ENCODE measurements at regions not wholly inside any gene's neighbourhood (a gene's known extent, or its start where the extent isn't known, plus 50 kb on each side); places are given as distances from the start of the nearest gene placed in this dataset.

- DNase-seq: no peak
Measured at GRCh38 chr18:78364388-78364960, 615.1 kb upstream of the SALL3 start.

DNA sequence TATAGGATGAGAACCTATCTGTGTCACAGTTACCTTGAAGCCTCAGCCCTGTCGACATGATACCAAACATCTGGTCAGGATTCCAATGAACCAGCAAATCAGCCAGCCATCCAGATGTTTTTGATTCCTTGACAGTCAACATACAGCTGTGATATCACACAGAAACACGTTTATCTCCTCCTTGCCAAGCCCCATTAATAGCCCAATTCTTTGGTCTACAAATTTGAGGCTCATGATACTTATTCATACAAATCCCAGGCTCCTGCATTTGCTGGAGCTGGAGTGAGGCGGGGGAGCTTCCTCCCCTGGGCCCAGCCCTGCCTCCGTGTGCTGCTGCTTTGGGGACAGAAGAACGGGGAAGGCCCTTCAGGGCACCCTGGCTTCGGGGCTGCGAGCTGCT lies 611.6 kb upstream of the SALL3 start:
- peak; percentile 38 for DNase-seq

GRCh38 chr18:78368726-78369125 lies 610.9 kb upstream of the SALL3 start:
- peak; percentile 68 for DNase-seq

DNA sequence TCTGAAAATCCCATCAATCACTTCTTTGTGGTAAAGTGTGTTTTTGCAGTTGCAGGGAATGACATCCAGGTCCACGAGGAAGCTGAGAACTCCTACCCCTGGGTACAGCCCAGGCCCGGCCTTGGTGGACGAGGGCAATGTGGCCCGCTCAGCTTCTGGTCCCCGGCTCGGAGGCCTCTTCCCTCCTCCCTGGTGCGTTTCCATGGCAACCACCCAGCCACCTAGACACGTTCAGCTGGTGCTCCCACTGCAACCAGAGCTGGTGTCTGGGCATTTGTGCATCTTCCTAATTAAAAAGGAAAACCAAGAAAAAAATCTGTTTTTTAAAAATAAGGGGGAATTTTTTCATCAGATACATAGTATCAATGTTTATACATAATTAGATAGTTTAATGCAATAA lies 603.6 kb upstream of the SALL3 start:
- no peak for DNase-seq

GRCh38 chr18:78378403-78378802 lies 601.2 kb upstream of the SALL3 start:
- no peak for DNase-seq

DNA sequence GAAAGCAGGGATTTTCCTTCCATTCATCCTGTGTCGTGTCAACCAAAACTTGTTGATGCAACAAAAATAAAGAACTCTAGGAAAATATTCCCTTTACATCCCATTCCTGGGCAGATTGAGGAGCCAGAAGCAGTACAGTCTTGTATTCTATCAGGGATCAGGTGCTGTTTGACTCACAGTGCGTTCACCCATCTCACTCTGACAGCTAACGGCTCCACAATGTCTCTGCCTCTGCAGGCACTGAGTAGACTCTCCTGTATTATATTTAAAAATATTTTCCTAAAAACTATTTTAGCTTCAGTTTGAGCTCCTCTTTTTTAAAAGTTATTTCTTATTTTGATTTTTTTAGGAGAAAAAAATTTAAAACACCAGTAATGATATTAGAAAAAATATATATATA lies 600.6 kb upstream of the SALL3 start:
- no peak for DNase-seq

- no peak for DNase-seq
Measured at GRCh38 chr18:78390348-78390951, 589.2 kb upstream of the SALL3 start.

- DNase-seq: no peak
Measured at GRCh38 chr18:78390952-78391348, 588.7 kb upstream of the SALL3 start.

GRCh38 chr18:78393086-78393862 lies 586.3 kb upstream of the SALL3 start:
- peak; percentile 47 for DNase-seq

DNA sequence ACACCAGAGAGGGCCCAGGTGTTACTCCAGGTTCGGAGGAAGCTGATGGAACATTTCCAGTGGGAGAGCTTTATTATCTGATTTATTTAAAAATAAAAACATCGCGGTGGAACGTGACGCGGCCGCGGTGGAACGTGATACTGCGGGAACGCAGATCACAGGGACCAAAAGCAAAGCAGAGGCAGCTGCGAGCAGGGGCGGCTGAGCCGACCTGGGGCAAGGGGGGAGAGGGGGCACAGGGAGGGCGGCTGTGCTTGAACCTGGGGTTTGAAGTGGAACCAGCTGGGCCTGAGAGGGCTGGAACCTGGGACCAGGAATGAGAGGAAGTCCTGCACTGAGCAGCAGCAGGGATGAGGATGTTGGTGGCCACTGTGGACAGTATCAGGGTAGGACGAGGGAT lies 583.5 kb upstream of the SALL3 start:
- no peak for DNase-seq

- no peak for DNase-seq
Measured at GRCh38 chr18:78396756-78397155, 582.9 kb upstream of the SALL3 start.

GRCh38 chr18:78399992-78400503 lies 579.6 kb upstream of the SALL3 start:
- no peak for DNase-seq

- no peak for DNase-seq
Measured at GRCh38 chr18:78402440-78402839, 577.2 kb upstream of the SALL3 start.

- no peak for DNase-seq
Measured at GRCh38 chr18:78402966-78403365, 576.7 kb upstream of the SALL3 start.

- no peak for DNase-seq
Measured at GRCh38 chr18:78403371-78403770, 576.2 kb upstream of the SALL3 start.

DNA sequence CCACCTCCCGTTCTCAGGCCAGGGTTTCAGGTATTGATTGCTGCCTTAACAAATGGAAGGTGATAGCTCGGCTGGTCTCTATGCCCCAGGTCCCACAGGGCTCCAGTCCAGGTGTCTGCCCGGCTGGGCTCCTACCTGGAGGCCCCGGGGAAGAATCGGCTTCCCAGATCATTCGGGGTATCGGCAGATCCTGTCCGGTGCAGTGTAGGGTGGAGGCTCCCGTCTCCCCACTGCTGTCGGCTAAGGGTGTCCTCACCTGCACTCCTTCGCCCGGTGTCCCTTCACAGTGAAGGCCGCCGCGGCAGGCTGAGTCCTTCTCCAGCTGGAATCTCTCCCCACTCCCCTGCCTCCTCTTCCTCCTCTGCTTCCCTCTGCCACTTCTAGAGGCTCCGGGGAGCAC lies 573.9 kb upstream of the SALL3 start:
- DNase-seq: no peak

GRCh38 chr18:78406743-78407465 lies 572.7 kb upstream of the SALL3 start:
- DNase-seq: no peak

DNA sequence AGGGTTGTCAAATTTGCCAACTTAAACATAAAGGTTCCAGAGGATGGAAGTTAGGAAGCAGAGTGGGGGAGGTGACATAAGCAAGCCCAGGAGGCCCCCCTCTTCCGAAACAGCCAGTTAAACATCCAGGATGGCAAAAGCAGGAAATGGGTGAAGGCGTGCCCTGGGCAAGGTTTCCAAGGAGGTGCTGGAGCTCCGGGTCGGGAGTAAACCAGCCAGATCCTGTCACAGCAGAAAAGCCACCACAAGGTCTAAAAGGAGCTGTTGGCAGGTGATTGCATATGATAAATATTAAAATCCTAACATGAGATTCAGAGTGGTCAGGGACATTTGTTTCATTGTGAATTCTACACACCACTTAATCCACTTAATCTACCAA lies 572.2 kb upstream of the SALL3 start:
- DNase-seq: no peak

DNA sequence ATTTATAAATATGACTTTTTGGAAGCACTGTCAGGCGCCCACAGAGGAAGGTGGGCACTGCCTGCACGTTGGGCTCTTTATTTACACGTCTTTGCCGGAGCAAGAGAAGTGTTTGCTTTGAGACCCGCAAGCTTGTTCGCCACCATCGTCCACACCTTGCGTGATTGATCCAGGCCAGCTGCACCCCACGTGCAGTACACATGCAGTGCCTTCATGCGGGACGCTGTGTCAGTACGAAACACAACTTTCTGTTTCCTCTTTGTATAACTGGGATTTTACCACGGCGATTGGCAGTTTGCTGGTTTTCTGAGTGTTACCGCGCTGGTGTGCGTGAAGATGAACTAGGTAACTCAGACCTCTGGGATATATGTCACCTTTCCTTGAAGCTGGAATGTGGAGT lies 571.0 kb upstream of the SALL3 start:
- no peak for DNase-seq

DNA sequence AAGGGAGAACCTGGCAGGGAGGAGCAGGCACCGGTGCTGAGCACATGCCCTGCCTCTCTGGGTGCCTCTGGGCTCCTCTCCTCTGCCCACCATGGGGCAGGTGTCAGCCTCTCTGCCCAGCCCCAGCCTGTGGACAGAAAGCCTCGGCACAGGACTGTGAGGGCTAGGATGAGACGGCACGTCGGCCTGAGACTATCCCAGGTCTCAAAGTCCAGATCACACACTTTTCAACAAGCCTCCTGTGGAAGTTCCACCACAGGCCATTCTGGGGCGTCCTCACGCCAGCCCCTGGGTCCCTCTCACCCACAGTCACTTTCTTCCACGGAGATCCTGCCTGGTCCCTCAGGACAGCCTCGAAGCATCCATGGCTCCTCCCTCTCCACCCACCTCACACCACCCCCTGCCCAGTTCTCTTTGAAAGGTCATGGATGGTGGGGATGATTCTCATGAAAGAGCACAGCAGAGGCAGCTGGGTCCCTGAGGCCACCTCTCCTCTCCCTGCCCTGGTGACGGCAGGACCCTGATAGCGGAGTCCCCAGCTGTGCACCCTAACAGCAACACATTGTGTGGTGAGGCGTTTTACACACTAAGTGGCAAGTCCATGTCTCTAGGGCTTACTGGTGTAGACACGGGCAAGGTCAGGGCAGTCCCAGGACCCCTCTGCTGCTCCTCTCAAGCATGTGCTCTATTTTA lies 569.4 kb upstream of the SALL3 start:
- no peak for DNase-seq

- no peak for DNase-seq
Measured at GRCh38 chr18:78411539-78411938, 568.1 kb upstream of the SALL3 start.

GRCh38 chr18:78414302-78414701 lies 565.3 kb upstream of the SALL3 start:
- DNase-seq: no peak

Measured in tongue (tissue), 1 donor.